HUDEP-2 (cell line): ENCODE measurements at regions not wholly inside any gene's neighbourhood (a gene's known extent, or its start where the extent isn't known, plus 50 kb on each side); places are given as distances from the start of the nearest gene placed in this dataset.

Experiments
- DNase-seq, 76 experiments: peaks; one replicate each; lab custom pipeline; 2025; ENCODE audit not compliant: unreplicated experiment in 76 of 76; lab: John Stamatoyannopoulos, UW

DNA sequence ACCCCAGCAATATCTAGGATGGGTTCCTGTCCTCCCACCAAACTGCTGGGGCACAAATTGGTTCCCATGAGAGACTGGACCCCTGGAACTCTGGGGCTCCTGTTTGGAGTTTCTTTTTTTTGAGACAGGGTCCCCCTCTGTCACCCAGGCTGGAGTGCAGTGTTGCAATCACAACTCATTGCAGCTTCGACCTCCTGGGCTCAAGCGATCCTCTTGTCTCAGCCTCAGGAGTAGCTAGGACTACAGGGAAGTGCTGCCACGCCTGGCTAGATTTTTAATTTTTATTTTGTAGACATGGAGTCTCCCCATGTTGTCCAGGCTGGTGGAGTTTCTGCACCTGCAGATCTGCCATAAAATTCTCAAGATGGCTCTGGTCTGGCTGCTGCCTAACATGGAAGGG is 56.3 kb upstream of the BRD7 start:
- DNase-seq, result no peak

DNA sequence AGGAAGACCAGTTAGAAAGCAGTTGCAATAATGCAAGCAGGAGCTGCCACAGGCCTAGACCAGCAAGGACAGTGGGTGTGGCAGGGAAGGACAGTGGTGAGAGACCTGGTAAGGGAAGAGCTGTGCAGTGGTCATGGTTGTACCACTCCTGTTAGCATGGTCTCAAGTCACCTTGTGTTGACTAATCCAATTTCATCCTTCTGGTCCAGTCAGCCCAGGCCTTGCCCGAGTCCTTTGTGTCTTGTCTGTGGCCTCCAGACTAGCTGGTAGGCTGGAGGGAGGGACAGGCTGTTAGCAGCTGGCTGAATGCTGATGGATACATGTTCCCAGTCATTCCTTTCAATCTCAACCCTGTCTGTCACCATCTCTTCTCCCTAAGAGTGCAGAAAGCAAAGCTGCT is 54.1 kb upstream of the BRD7 start:
- DNase-seq, result no peak

DNA sequence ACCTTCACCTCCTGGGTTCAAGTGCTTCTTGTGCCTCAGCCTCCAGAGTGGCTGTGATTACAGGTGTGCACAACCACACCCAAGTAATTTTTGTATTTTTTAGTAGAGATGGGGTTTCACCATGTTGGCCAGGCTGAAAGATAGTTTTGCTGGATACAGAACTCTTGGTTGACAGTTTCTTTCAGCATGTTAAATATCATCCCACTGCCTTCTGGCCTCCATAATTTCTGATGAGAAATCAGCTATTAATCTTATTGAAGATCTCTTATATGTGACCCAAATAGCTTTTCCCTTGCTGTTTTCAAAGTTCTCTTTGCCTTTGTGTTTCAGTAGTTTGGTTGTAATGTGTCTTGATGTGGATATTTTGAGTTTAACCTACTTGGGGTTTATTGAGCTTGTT is 50.3 kb upstream of the BRD7 start:
- DNase-seq, result no peak
